Liver (tissue), 8 donors: ENCODE measurements at regions not wholly inside any gene's neighbourhood (a gene's known extent, or its start where the extent isn't known, plus 50 kb on each side); places are given as distances from the start of the nearest gene placed in this dataset.

Experiments
- DNase-seq: peaks from one replicate; pipeline ENCODE4 v3.0.0-alpha.2; 2017; ENCODE audit warnings: low spot score
- H3K27ac ChIP-seq, 2 donors: one replicate each; pipeline ENCODE4 v1.7.0; 2013; ENCODE audit warnings: inconsistent platforms in 2 of 2, low read length in 2 of 2, control low read depth in 1 of 2, low read depth in 1 of 2, mild to moderate bottlenecking in 1 of 2
- H3K27me3 ChIP-seq, 4 donors: one replicate each; pipeline versions ENCODE4 v1.6.1 to v1.7.0; 2013; ENCODE audit warnings: low read length in 3 of 4, inconsistent platforms in 1 of 4, mild to moderate bottlenecking in 1 of 4, moderate library complexity in 1 of 4; ENCODE audit not compliant: control insufficient read depth in 4 of 4, insufficient read depth in 4 of 4
- H3K36me3 ChIP-seq, 4 donors: one replicate each; pipeline versions ENCODE4 v1.6.1 to v1.7.0; 2013; ENCODE audit warnings: low read length in 3 of 4, mild to moderate bottlenecking in 3 of 4, low read depth in 1 of 4, moderate library complexity in 1 of 4; ENCODE audit not compliant: control insufficient read depth in 4 of 4, insufficient read depth in 3 of 4
- H3K4me1 ChIP-seq, 4 donors: one replicate each; pipeline versions ENCODE4 v1.6.1 to v1.7.0; 2013; ENCODE audit warnings: low read length in 3 of 4, mild to moderate bottlenecking in 3 of 4, moderate library complexity in 1 of 4; ENCODE audit not compliant: control insufficient read depth in 4 of 4, insufficient read depth in 4 of 4
- H3K4me3 ChIP-seq, 3 donors: one replicate each; pipeline versions ENCODE4 v1.6.1 to v1.7.0; 2013; ENCODE audit warnings: low read length in 3 of 3, control low read depth in 1 of 3, low read depth in 1 of 3, mild to moderate bottlenecking in 1 of 3
- H3K9ac ChIP-seq, 2 donors: one replicate each; pipeline ENCODE4 v1.7.0; 2013; ENCODE audit warnings: low read length in 2 of 2, mild to moderate bottlenecking in 2 of 2, moderate library complexity in 2 of 2, control low read depth in 1 of 2, low read depth in 1 of 2
- H3K9me3 ChIP-seq, 4 donors: one replicate each; pipeline versions ENCODE4 v1.6.1 to v1.7.0; 2013; ENCODE audit warnings: low read length in 3 of 4; ENCODE audit not compliant: control insufficient read depth in 4 of 4
- ATF3 ChIP-seq: IDR thresholded peaks from 2 replicates; pipeline ENCODE4 v1.6.1; 2016; ENCODE audit warnings: antibody characterized with exemption
- EGR1 ChIP-seq, 2 donors: IDR thresholded peaks; 2 replicates each; pipeline ENCODE4 v1.6.1; 2016 to 2018; ENCODE audit warnings: antibody characterized with exemption in 2 of 2, low read depth in 2 of 2
- FOXA1 ChIP-seq: IDR thresholded peaks from 2 replicates; pipeline ENCODE4 v1.6.1; 2016; ENCODE audit warnings: antibody characterized with exemption
- FOXA2 ChIP-seq: IDR thresholded peaks from 2 replicates; pipeline ENCODE4 v1.6.1; 2016; ENCODE audit warnings: antibody characterized with exemption
- GABPA ChIP-seq, 2 donors: IDR thresholded peaks in 1 of 2; conservative IDR thresholded peaks in 1 of 2; 2 replicates each; pipeline ENCODE4 v1.6.1; 2016; ENCODE audit warnings: antibody characterized with exemption in 2 of 2, mild to moderate bottlenecking in 1 of 2, moderate library complexity in 1 of 2
- HNF4A ChIP-seq, 2 donors: conservative IDR thresholded peaks; 2 replicates each; pipeline ENCODE4 v1.6.1; 2016; ENCODE audit warnings: antibody characterized with exemption in 2 of 2, mild to moderate bottlenecking in 2 of 2
- HNF4G ChIP-seq: IDR thresholded peaks from 2 replicates; pipeline ENCODE4 v1.6.1; 2016; ENCODE audit warnings: antibody characterized with exemption
- JUND ChIP-seq, 2 donors: IDR thresholded peaks; 2 replicates each; pipeline ENCODE4 v1.6.1; 2016; ENCODE audit warnings: antibody characterized with exemption in 2 of 2
- MAX ChIP-seq: IDR thresholded peaks from 2 replicates; pipeline ENCODE4 v1.6.1; 2016; ENCODE audit warnings: antibody characterized with exemption
- NR2F2 ChIP-seq: IDR thresholded peaks from 2 replicates; pipeline ENCODE4 v1.6.1; 2016; ENCODE audit warnings: antibody characterized with exemption
- RAD21 ChIP-seq, 2 donors: IDR thresholded peaks; 2 replicates each; pipeline ENCODE4 v1.6.1; 2016; ENCODE audit warnings: antibody characterized with exemption in 2 of 2, mild to moderate bottlenecking in 2 of 2
- RXRA ChIP-seq, 2 donors: IDR thresholded peaks; 2 replicates each; pipeline ENCODE4 v1.6.1; 2017 to 2018; ENCODE audit warnings: antibody characterized with exemption in 2 of 2, mild to moderate bottlenecking in 1 of 2
- SP1 ChIP-seq: IDR thresholded peaks from 2 replicates; pipeline ENCODE4 v1.6.1; 2018; ENCODE audit warnings: antibody characterized with exemption, mild to moderate bottlenecking
- TAF1 ChIP-seq: conservative IDR thresholded peaks from 2 replicates; pipeline ENCODE4 v1.6.1; 2016; ENCODE audit warnings: antibody characterized with exemption, mild to moderate bottlenecking
- WGBS: extraction: QIAGEN DNeasy Blood & Tissue Kit; methylation state at CpG from one replicate; pipeline ENCODE4 v1.1.7; 2013; 5-methylcytosine and 5-hydroxymethylcytosine counted together
- TF ChIP-seq, protein P1 (sequence below): IDR thresholded peaks from 2 replicates; pipeline ENCODE4 v1.6.1; 2016; ENCODE audit warnings: antibody characterized with exemption
- TF ChIP-seq, protein P2 (sequence below): fragments of 150-350 bp; IDR thresholded peaks from 2 replicates; pipeline ENCODE4 v1.5.1; 2017; ENCODE audit warnings: improper control_type of control experiment, low read depth, low read length; ENCODE audit not compliant: missing input control
- donor health status: healthy.
- donor health status: healthy.
- donor health status: healthy.
- donor health status: healthy.
- donor health status: healthy.

- Histone ChIP-seq H3K4me1 (peaks cover 3 to 16% (median 13%) of the 10 kb centered on the region in 4 donors), H3K9me3 (no peaks in the 10 kb centered on the region), H3K27me3 (no peaks in the 10 kb centered on the region), H3K4me3 (no peak overlapping the region), H3K27ac (no peak overlapping the region), H3K9ac (no peak overlapping the region), H3K36me3 (no peaks in the 10 kb centered on the region)
- no peak for TF ChIP-seq JUND (IDR thresholded peaks at IDR 0.05)
- no peak for TF ChIP-seq TAF1
- TF ChIP-seq HNF4G: no peak
- no peak for TF ChIP-seq GABPA (IDR thresholded peaks at IDR 0.05 in 1 of 2, conservative IDR thresholded peaks at IDR 0.05 in 1 of 2)
- TF ChIP-seq NR2F2: no peak
- no peak for TF ChIP-seq EGR1 (IDR thresholded peaks at IDR 0.05; ENCODE audit: low read depth in 2 of 2)
- no peak for TF ChIP-seq SP1
- TF ChIP-seq ATF3: no peak
- TF ChIP-seq, protein P1, sequence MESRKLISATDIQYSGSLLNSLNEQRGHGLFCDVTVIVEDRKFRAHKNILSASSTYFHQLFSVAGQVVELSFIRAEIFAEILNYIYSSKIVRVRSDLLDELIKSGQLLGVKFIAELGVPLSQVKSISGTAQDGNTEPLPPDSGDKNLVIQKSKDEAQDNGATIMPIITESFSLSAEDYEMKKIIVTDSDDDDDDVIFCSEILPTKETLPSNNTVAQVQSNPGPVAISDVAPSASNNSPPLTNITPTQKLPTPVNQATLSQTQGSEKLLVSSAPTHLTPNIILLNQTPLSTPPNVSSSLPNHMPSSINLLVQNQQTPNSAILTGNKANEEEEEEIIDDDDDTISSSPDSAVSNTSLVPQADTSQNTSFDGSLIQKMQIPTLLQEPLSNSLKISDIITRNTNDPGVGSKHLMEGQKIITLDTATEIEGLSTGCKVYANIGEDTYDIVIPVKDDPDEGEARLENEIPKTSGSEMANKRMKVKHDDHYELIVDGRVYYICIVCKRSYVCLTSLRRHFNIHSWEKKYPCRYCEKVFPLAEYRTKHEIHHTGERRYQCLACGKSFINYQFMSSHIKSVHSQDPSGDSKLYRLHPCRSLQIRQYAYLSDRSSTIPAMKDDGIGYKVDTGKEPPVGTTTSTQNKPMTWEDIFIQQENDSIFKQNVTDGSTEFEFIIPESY: no peak
- TF ChIP-seq, protein P2, sequence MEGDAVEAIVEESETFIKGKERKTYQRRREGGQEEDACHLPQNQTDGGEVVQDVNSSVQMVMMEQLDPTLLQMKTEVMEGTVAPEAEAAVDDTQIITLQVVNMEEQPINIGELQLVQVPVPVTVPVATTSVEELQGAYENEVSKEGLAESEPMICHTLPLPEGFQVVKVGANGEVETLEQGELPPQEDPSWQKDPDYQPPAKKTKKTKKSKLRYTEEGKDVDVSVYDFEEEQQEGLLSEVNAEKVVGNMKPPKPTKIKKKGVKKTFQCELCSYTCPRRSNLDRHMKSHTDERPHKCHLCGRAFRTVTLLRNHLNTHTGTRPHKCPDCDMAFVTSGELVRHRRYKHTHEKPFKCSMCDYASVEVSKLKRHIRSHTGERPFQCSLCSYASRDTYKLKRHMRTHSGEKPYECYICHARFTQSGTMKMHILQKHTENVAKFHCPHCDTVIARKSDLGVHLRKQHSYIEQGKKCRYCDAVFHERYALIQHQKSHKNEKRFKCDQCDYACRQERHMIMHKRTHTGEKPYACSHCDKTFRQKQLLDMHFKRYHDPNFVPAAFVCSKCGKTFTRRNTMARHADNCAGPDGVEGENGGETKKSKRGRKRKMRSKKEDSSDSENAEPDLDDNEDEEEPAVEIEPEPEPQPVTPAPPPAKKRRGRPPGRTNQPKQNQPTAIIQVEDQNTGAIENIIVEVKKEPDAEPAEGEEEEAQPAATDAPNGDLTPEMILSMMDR: no peak
- TF ChIP-seq FOXA2: no peak
- TF ChIP-seq RAD21 (IDR thresholded peaks at IDR 0.05): no peak
- no peak for TF ChIP-seq HNF4A (conservative IDR thresholded peaks at IDR 0.05)
- TF ChIP-seq MAX: no peak
- TF ChIP-seq FOXA1: no peak
- TF ChIP-seq RXRA (IDR thresholded peaks at IDR 0.05): no peak
- DNase-seq: no peak
- 81% methylated on average over 9 of the region's 9 CpGs for WGBS
Measured at GRCh38 chr19:28521614-28522544, 691.1 kb downstream of the UQCRFS1 start.

DNA sequence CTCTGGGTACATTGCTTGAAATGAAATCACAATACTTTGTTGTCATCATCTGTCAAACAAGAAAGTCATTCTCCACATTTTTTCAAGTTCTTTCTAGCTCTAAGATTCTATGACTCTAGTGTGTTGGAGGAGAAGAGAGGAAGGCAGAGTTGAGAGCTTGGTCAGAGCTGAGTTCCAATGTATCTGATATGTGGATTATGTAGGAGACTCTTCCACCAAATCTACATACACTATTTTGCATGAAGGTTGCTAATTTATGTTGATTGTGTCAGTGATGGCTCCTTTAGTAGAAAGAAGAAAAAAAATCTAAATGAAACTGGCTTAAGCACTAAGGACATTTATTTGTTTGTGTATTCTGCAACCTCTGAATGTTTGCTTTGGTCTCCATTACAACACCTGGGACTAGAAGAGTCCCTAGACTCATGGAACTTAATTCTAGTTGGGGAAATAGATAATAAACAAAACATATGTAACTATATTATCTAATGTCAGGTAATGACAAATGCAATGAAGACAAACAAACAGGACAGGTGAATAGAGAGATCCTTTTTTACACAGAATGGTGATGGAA, 691.9 kb downstream of the UQCRFS1 start:
- Histone ChIP-seq H3K27me3 (no peaks in the 10 kb centered on the region), H3K4me1 (peaks cover 3 to 19% (median 13%) of the 10 kb centered on the region in 4 donors), H3K9ac (no peak overlapping the region), H3K36me3 (no peaks in the 10 kb centered on the region), H3K4me3 (no peak overlapping the region), H3K9me3 (no peaks in the 10 kb centered on the region), H3K27ac (no peak overlapping the region)
- TF ChIP-seq ATF3 (no peak), HNF4G (no peak), RXRA (IDR thresholded peaks at IDR 0.05) (no peak), NR2F2 (no peak), RAD21 (IDR thresholded peaks at IDR 0.05) (no peak), FOXA1 (no peak), EGR1 (IDR thresholded peaks at IDR 0.05; ENCODE audit: low read depth in 2 of 2) (no peak), MAX (no peak), FOXA2 (no peak)
- no peak for DNase-seq
